ENCODE measurements at regions not wholly inside any gene's neighbourhood (a gene's known extent, or its start where the extent isn't known, plus 50 kb on each side); places are given as distances from the start of the nearest gene placed in this dataset.

DNA sequence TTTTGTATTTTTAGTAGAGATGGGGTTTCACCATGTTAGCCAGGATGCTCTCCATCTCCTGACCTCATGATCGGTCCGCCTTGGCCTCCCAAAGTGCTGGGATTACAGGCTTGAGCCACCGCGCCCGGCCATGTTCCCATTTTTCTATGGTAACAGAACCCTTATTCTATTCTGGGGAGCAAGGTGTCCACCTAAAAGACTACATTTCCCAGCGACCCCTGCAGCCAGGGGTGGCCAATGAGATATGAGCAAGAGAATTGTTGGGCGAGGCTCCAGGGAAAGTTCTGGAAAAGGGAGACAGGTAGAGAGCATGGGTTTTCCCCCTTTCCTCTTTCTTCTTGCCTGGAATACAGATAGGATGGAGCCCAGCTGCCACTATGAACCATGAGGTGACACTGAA lies 96.9 kb downstream of the LINGO1 start:
- TF ChIP-seq, protein P1, sequence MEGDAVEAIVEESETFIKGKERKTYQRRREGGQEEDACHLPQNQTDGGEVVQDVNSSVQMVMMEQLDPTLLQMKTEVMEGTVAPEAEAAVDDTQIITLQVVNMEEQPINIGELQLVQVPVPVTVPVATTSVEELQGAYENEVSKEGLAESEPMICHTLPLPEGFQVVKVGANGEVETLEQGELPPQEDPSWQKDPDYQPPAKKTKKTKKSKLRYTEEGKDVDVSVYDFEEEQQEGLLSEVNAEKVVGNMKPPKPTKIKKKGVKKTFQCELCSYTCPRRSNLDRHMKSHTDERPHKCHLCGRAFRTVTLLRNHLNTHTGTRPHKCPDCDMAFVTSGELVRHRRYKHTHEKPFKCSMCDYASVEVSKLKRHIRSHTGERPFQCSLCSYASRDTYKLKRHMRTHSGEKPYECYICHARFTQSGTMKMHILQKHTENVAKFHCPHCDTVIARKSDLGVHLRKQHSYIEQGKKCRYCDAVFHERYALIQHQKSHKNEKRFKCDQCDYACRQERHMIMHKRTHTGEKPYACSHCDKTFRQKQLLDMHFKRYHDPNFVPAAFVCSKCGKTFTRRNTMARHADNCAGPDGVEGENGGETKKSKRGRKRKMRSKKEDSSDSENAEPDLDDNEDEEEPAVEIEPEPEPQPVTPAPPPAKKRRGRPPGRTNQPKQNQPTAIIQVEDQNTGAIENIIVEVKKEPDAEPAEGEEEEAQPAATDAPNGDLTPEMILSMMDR (IDR thresholded peaks at IDR 0.05; ENCODE audit: insufficient read depth, low read length): no peak
- TF ChIP-seq POLR2AphosphoS5 (IDR thresholded peaks at IDR 0.05; ENCODE audit: low read depth) (no peak), REST (IDR thresholded peaks at IDR 0.05; ENCODE audit: insufficient replicate concordance, low read depth) (no peak)
